ENCODE measurements at regions not wholly inside any gene's neighbourhood (a gene's known extent, or its start where the extent isn't known, plus 50 kb on each side); places are given as distances from the start of the nearest gene placed in this dataset.

GRCh38 chr1:232271991-232272589, 357.8 kb downstream of the SIPA1L2 start:
- no peak for DNase-seq

- DNase-seq, result no peak
Observed at GRCh38 chr1:232271299-232271698, 358.6 kb downstream of the SIPA1L2 start.

GRCh38 chr1:232269988-232270387, 359.9 kb downstream of the SIPA1L2 start:
- no peak for DNase-seq

- no peak for DNase-seq
Observed at GRCh38 chr1:232267837-232268598, 361.9 kb downstream of the SIPA1L2 start.

GRCh38 chr1:232267092-232267836, 362.7 kb downstream of the SIPA1L2 start:
- DNase-seq, result peak; percentile 9 to 35 (median 21)

GRCh38 chr1:232263452-232263851, 366.5 kb downstream of the SIPA1L2 start:
- no peak for DNase-seq

GRCh38 chr1:232262991-232263390, 366.9 kb downstream of the SIPA1L2 start:
- DNase-seq, result no peak

- DNase-seq, result no peak
Observed at GRCh38 chr1:232260861-232261260, 369.1 kb downstream of the SIPA1L2 start.

GRCh38 chr1:232260045-232260444, 369.9 kb downstream of the SIPA1L2 start:
- no peak for DNase-seq

- DNase-seq, result no peak
Observed at GRCh38 chr1:232259333-232259732, 370.6 kb downstream of the SIPA1L2 start.

- DNase-seq, result no peak
Observed at GRCh38 chr1:232252546-232253118, 377.3 kb downstream of the SIPA1L2 start.

- DNase-seq, result no peak
Observed at GRCh38 chr1:232250838-232251237, 379.1 kb downstream of the SIPA1L2 start.

GRCh38 chr1:232249861-232250777, 379.8 kb downstream of the SIPA1L2 start:
- DNase-seq, result no peak

- DNase-seq, result peak; percentile 24 to 38 (median 35)
Observed at GRCh38 chr1:232249339-232249738, 380.6 kb downstream of the SIPA1L2 start.

GRCh38 chr1:232248276-232248820, 381.6 kb downstream of the SIPA1L2 start:
- DNase-seq, result no peak

- DNase-seq, result no peak
Observed at GRCh38 chr1:232247669-232248068, 382.3 kb downstream of the SIPA1L2 start.

- DNase-seq, result no peak
Observed at GRCh38 chr1:232244426-232244825, 385.5 kb downstream of the SIPA1L2 start.

GRCh38 chr1:232239998-232240397, 389.9 kb downstream of the SIPA1L2 start:
- DNase-seq, result no peak

- no peak for DNase-seq
Observed at GRCh38 chr1:232239522-232239921, 390.4 kb downstream of the SIPA1L2 start.

- no peak for DNase-seq
Observed at GRCh38 chr1:232238009-232238408, 391.9 kb downstream of the SIPA1L2 start.

- DNase-seq, result no peak
Observed at GRCh38 chr1:232227306-232227705, 402.6 kb downstream of the SIPA1L2 start.

- no peak for DNase-seq
Observed at GRCh38 chr1:232226197-232226712, 403.7 kb downstream of the SIPA1L2 start.

All from suppressor macrophage treated with lipopolysaccharide for 1 hour (primary cell).